22Rv1 (cell line): ENCODE measurements at regions not wholly inside any gene's neighbourhood (a gene's known extent, or its start where the extent isn't known, plus 50 kb on each side); places are given as distances from the start of the nearest gene placed in this dataset.

Source experiments
- H3K27ac ChIP-seq: fragments of 450-650 bp; 2 replicates; pipeline ENCODE4 v1.5.1; 2017
- CTCF ChIP-seq: fragments of 450-650 bp; IDR thresholded peaks from 2 replicates; pipeline ENCODE4 v1.5.1; 2017; ENCODE audit warnings: mild to moderate bottlenecking
- ZFX ChIP-seq: fragments of 450-650 bp; IDR thresholded peaks from 2 replicates; pipeline ENCODE4 v1.6.1; 2017; ENCODE audit warnings: antibody characterized with exemption, borderline replicate concordance

- TF ChIP-seq ZFX (no peak), CTCF (no peak)
- H3K27ac ChIP-seq = no peak overlapping the region
Observed at GRCh38 chr12:75960954-75961661, 70.5 kb downstream of the PHLDA1 start.

- TF ChIP-seq CTCF (no peak), ZFX (no peak)
- H3K27ac ChIP-seq = no peak overlapping the region
Observed at GRCh38 chr12:75960086-75960910, 71.3 kb downstream of the PHLDA1 start.

GRCh38 chr12:75959506-75959905 is 72.1 kb downstream of the PHLDA1 start:
- no peak overlapping the region for H3K27ac ChIP-seq
- TF ChIP-seq CTCF (no peak), ZFX (no peak)

- TF ChIP-seq ZFX (no peak), CTCF (no peak)
- no peak overlapping the region for H3K27ac ChIP-seq
Observed at GRCh38 chr12:75959060-75959459, 72.5 kb downstream of the PHLDA1 start.

GRCh38 chr12:75955251-75955650 is 76.3 kb downstream of the PHLDA1 start:
- TF ChIP-seq ZFX (no peak), CTCF (no peak)
- no peak overlapping the region for H3K27ac ChIP-seq

- TF ChIP-seq ZFX (no peak), CTCF (no peak)
- H3K27ac ChIP-seq = no peak overlapping the region
Observed at GRCh38 chr12:75954749-75955148, 76.8 kb downstream of the PHLDA1 start.

GRCh38 chr12:75954041-75954440 is 77.5 kb downstream of the PHLDA1 start:
- no peak for TF ChIP-seq ZFX
- no peak for TF ChIP-seq CTCF
- no peak overlapping the region for H3K27ac ChIP-seq
